ENCODE measurements at regions not wholly inside any gene's neighbourhood (a gene's known extent, or its start where the extent isn't known, plus 50 kb on each side); places are given as distances from the start of the nearest gene placed in this dataset.

- Histone ChIP-seq H3K4me3 (ENCODE audit: low read depth, low read length) (no peak overlapping the region), H3K27me3 (ENCODE audit: control insufficient read depth, insufficient read depth, low read length) (no peaks in the 10 kb centered on the region), H3K27ac (ENCODE audit: low read depth, low read length) (no peak overlapping the region), H3K9me3 (ENCODE audit: control insufficient read depth, insufficient read depth, low read length) (no peaks in the 10 kb centered on the region), H3K9ac (ENCODE audit: low read depth, low read length) (no peak overlapping the region), H3K4me1 (ENCODE audit: control insufficient read depth, insufficient read depth, low read length) (no peaks in the 10 kb centered on the region), H3K36me3 (ENCODE audit: control insufficient read depth, insufficient read depth, low read length) (no peaks in the 10 kb centered on the region)
These were observed 325.7 kb upstream of the LYPLAL1 start for GRCh38 chr1:218848009-218848408.

GRCh38 chr1:218850367-218850766 is 323.3 kb upstream of the LYPLAL1 start:
- Histone ChIP-seq H3K27ac (ENCODE audit: low read depth, low read length) (no peak overlapping the region), H3K36me3 (ENCODE audit: control insufficient read depth, insufficient read depth, low read length) (no peaks in the 10 kb centered on the region), H3K27me3 (ENCODE audit: control insufficient read depth, insufficient read depth, low read length) (no peaks in the 10 kb centered on the region), H3K9ac (ENCODE audit: low read depth, low read length) (no peak overlapping the region), H3K9me3 (ENCODE audit: control insufficient read depth, insufficient read depth, low read length) (no peaks in the 10 kb centered on the region), H3K4me1 (ENCODE audit: control insufficient read depth, insufficient read depth, low read length) (no peaks in the 10 kb centered on the region), H3K4me3 (ENCODE audit: low read depth, low read length) (no peak overlapping the region)

- H3K9me3 ChIP-seq (ENCODE audit: control insufficient read depth, insufficient read depth, low read length): no peaks in the 10 kb centered on the region
- no peaks in the 10 kb centered on the region for H3K4me1 ChIP-seq (ENCODE audit: control insufficient read depth, insufficient read depth, low read length)
- no peak overlapping the region for H3K4me3 ChIP-seq (ENCODE audit: low read depth, low read length)
- H3K27me3 ChIP-seq (ENCODE audit: control insufficient read depth, insufficient read depth, low read length): no peaks in the 10 kb centered on the region
- H3K36me3 ChIP-seq (ENCODE audit: control insufficient read depth, insufficient read depth, low read length): no peaks in the 10 kb centered on the region
- no peak overlapping the region for H3K27ac ChIP-seq (ENCODE audit: low read depth, low read length)
- H3K9ac ChIP-seq (ENCODE audit: low read depth, low read length): no peak overlapping the region
These were observed 322.1 kb upstream of the LYPLAL1 start for GRCh38 chr1:218851586-218851985.

DNA sequence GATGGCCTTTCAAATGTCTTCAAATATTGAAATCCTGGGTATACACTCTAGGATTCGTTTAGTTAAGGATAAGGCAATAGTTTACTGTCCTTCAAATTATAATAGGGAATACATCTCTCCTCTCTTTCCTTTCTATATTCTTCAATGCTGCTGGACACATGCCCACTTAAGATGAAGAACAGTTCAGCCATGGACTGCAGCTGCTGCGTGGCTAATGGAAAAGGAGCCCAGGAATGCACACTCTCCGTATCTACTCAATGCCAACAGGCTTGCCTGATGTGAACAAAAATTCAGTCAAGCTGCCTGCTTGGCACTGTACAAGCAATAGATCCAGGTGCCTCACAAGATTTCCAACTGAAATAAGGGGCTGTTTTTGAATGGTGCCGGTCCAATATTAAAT is 321.2 kb upstream of the LYPLAL1 start:
- no peaks in the 10 kb centered on the region for H3K27me3 ChIP-seq (ENCODE audit: control insufficient read depth, insufficient read depth, low read length)
- H3K4me3 ChIP-seq (ENCODE audit: low read depth, low read length): no peak overlapping the region
- no peak overlapping the region for H3K9ac ChIP-seq (ENCODE audit: low read depth, low read length)
- no peaks in the 10 kb centered on the region for H3K9me3 ChIP-seq (ENCODE audit: control insufficient read depth, insufficient read depth, low read length)
- H3K4me1 ChIP-seq (ENCODE audit: control insufficient read depth, insufficient read depth, low read length): no peaks in the 10 kb centered on the region
- H3K36me3 ChIP-seq (ENCODE audit: control insufficient read depth, insufficient read depth, low read length): no peaks in the 10 kb centered on the region
- no peak overlapping the region for H3K27ac ChIP-seq (ENCODE audit: low read depth, low read length)

- H3K9ac ChIP-seq (ENCODE audit: low read depth, low read length): no peak overlapping the region
- H3K4me3 ChIP-seq (ENCODE audit: low read depth, low read length): no peak overlapping the region
- no peaks in the 10 kb centered on the region for H3K36me3 ChIP-seq (ENCODE audit: control insufficient read depth, insufficient read depth, low read length)
- no peaks in the 10 kb centered on the region for H3K27me3 ChIP-seq (ENCODE audit: control insufficient read depth, insufficient read depth, low read length)
- H3K4me1 ChIP-seq (ENCODE audit: control insufficient read depth, insufficient read depth, low read length): no peaks in the 10 kb centered on the region
- no peaks in the 10 kb centered on the region for H3K9me3 ChIP-seq (ENCODE audit: control insufficient read depth, insufficient read depth, low read length)
- H3K27ac ChIP-seq (ENCODE audit: low read depth, low read length): no peak overlapping the region
These were observed 309.7 kb upstream of the LYPLAL1 start for GRCh38 chr1:218863987-218864386.

GRCh38 chr1:218865591-218865990 is 308.1 kb upstream of the LYPLAL1 start:
- Histone ChIP-seq H3K9ac (ENCODE audit: low read depth, low read length) (no peak overlapping the region), H3K9me3 (ENCODE audit: control insufficient read depth, insufficient read depth, low read length) (no peaks in the 10 kb centered on the region), H3K4me3 (ENCODE audit: low read depth, low read length) (no peak overlapping the region), H3K27ac (ENCODE audit: low read depth, low read length) (no peak overlapping the region), H3K27me3 (ENCODE audit: control insufficient read depth, insufficient read depth, low read length) (no peaks in the 10 kb centered on the region), H3K4me1 (ENCODE audit: control insufficient read depth, insufficient read depth, low read length) (no peaks in the 10 kb centered on the region), H3K36me3 (ENCODE audit: control insufficient read depth, insufficient read depth, low read length) (no peaks in the 10 kb centered on the region)

GRCh38 chr1:218866507-218866906 is 307.2 kb upstream of the LYPLAL1 start:
- H3K27me3 ChIP-seq (ENCODE audit: control insufficient read depth, insufficient read depth, low read length): no peaks in the 10 kb centered on the region
- no peak overlapping the region for H3K4me3 ChIP-seq (ENCODE audit: low read depth, low read length)
- H3K9me3 ChIP-seq (ENCODE audit: control insufficient read depth, insufficient read depth, low read length): no peaks in the 10 kb centered on the region
- no peak overlapping the region for H3K9ac ChIP-seq (ENCODE audit: low read depth, low read length)
- H3K4me1 ChIP-seq (ENCODE audit: control insufficient read depth, insufficient read depth, low read length): no peaks in the 10 kb centered on the region
- no peak overlapping the region for H3K27ac ChIP-seq (ENCODE audit: low read depth, low read length)
- H3K36me3 ChIP-seq (ENCODE audit: control insufficient read depth, insufficient read depth, low read length): no peaks in the 10 kb centered on the region

DNA sequence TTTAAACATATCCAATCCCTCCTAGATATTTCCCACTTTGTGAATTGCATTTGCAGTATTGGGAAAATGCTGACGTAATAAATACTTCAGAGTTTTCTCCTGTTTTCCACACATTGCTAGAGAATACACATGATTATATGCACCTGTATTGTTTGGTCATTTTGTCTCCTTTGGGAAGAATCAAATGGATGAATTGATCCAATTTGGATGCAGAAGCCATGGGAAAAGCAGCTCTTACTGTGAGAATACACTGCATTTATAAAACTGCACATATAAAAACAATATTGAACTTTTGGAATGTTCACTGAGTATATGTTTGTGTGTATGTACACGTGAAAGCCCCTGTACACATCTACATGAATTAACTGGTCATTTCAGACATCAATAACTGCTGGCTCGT is 306.6 kb upstream of the LYPLAL1 start:
- Histone ChIP-seq H3K36me3 (ENCODE audit: control insufficient read depth, insufficient read depth, low read length) (no peaks in the 10 kb centered on the region), H3K27me3 (ENCODE audit: control insufficient read depth, insufficient read depth, low read length) (no peaks in the 10 kb centered on the region), H3K9me3 (ENCODE audit: control insufficient read depth, insufficient read depth, low read length) (no peaks in the 10 kb centered on the region), H3K4me3 (ENCODE audit: low read depth, low read length) (no peak overlapping the region), H3K27ac (ENCODE audit: low read depth, low read length) (no peak overlapping the region), H3K4me1 (ENCODE audit: control insufficient read depth, insufficient read depth, low read length) (no peaks in the 10 kb centered on the region), H3K9ac (ENCODE audit: low read depth, low read length) (no peak overlapping the region)

GRCh38 chr1:218867941-218868626 is 305.6 kb upstream of the LYPLAL1 start:
- H3K9me3 ChIP-seq (ENCODE audit: control insufficient read depth, insufficient read depth, low read length): no peaks in the 10 kb centered on the region
- H3K27me3 ChIP-seq (ENCODE audit: control insufficient read depth, insufficient read depth, low read length): no peaks in the 10 kb centered on the region
- H3K36me3 ChIP-seq (ENCODE audit: control insufficient read depth, insufficient read depth, low read length): no peaks in the 10 kb centered on the region
- H3K27ac ChIP-seq (ENCODE audit: low read depth, low read length): no peak overlapping the region
- H3K4me1 ChIP-seq (ENCODE audit: control insufficient read depth, insufficient read depth, low read length): no peaks in the 10 kb centered on the region
- no peak overlapping the region for H3K4me3 ChIP-seq (ENCODE audit: low read depth, low read length)
- no peak overlapping the region for H3K9ac ChIP-seq (ENCODE audit: low read depth, low read length)

DNA sequence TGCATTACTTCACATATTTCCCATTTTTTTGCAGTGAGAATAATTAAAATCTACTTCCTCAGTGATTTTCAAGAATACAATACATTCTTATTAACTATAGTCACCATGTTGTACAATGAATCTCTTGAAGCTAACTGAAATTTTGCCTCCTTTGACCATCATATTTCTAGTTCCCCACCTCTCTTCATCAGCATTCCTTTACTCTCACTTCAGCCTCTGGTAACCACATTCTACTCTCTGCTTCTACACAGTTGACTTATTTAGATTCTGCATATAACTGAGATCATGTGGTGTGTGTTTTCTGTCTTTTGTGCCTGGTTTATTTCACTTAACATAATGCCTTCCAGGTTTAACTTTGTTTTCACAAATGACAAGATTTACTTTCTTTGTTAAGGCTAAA is 304.4 kb upstream of the LYPLAL1 start:
- Histone ChIP-seq H3K27ac (ENCODE audit: low read depth, low read length) (no peak overlapping the region), H3K9ac (ENCODE audit: low read depth, low read length) (no peak overlapping the region), H3K27me3 (ENCODE audit: control insufficient read depth, insufficient read depth, low read length) (no peaks in the 10 kb centered on the region), H3K4me3 (ENCODE audit: low read depth, low read length) (no peak overlapping the region), H3K4me1 (ENCODE audit: control insufficient read depth, insufficient read depth, low read length) (no peaks in the 10 kb centered on the region), H3K36me3 (ENCODE audit: control insufficient read depth, insufficient read depth, low read length) (no peaks in the 10 kb centered on the region), H3K9me3 (ENCODE audit: control insufficient read depth, insufficient read depth, low read length) (no peaks in the 10 kb centered on the region)

GRCh38 chr1:218872026-218872425 is 301.7 kb upstream of the LYPLAL1 start:
- Histone ChIP-seq H3K9ac (ENCODE audit: low read depth, low read length) (no peak overlapping the region), H3K27me3 (ENCODE audit: control insufficient read depth, insufficient read depth, low read length) (no peaks in the 10 kb centered on the region), H3K36me3 (ENCODE audit: control insufficient read depth, insufficient read depth, low read length) (no peaks in the 10 kb centered on the region), H3K4me3 (ENCODE audit: low read depth, low read length) (no peak overlapping the region), H3K27ac (ENCODE audit: low read depth, low read length) (no peak overlapping the region), H3K4me1 (ENCODE audit: control insufficient read depth, insufficient read depth, low read length) (no peaks in the 10 kb centered on the region), H3K9me3 (ENCODE audit: control insufficient read depth, insufficient read depth, low read length) (no peaks in the 10 kb centered on the region)

DNA sequence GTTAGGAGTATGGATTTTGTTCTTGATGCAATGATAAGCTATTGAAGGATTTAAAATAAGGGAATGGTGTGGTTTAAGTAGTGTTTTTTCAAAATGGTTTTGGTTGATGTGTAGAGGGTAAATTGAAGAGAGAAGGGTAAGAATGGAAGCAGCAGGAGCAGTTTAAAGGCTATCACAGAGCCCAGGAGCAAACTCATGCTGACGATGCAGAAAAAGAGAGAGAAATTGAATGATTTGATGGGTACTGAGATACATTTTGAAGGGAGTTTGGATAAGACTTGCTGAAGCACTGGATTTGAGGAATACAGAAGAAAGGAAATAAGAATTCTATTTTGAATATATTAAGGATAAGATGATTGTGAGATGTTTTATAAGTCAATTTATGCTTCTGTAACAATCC is 300.8 kb upstream of the LYPLAL1 start:
- Histone ChIP-seq H3K4me1 (ENCODE audit: control insufficient read depth, insufficient read depth, low read length) (no peaks in the 10 kb centered on the region), H3K27me3 (ENCODE audit: control insufficient read depth, insufficient read depth, low read length) (no peaks in the 10 kb centered on the region), H3K9me3 (ENCODE audit: control insufficient read depth, insufficient read depth, low read length) (no peaks in the 10 kb centered on the region), H3K9ac (ENCODE audit: low read depth, low read length) (no peak overlapping the region), H3K36me3 (ENCODE audit: control insufficient read depth, insufficient read depth, low read length) (no peaks in the 10 kb centered on the region), H3K4me3 (ENCODE audit: low read depth, low read length) (no peak overlapping the region), H3K27ac (ENCODE audit: low read depth, low read length) (no peak overlapping the region)
